Coronary artery (tissue), 2 donors: ENCODE measurements at regions not wholly inside any gene's neighbourhood (a gene's known extent, or its start where the extent isn't known, plus 50 kb on each side); places are given as distances from the start of the nearest gene placed in this dataset.

ENCODE experiments used
- DNase-seq: peaks from one replicate; pipeline ENCODE4 v3.0.0-alpha.2; 2017; ENCODE audit warnings: low spot score
- H3K27ac ChIP-seq, 2 donors: fragments of 200-600 bp; sonication (generic); one replicate each; pipeline ENCODE4 v1.5.1; 2016 to 2019
- H3K4me3 ChIP-seq: fragments of 200-600 bp; sonication (generic); 2 replicates; pipeline ENCODE4 v1.5.1; 2016; ENCODE audit warnings: mild to moderate bottlenecking, moderate library complexity
- CTCF ChIP-seq: fragments of 200-600 bp; sonication (generic); IDR thresholded peaks from one replicate; pipeline ENCODE4 v1.5.1; 2019; ENCODE audit warnings: antibody characterized with exemption

- Histone ChIP-seq H3K27ac (no peak overlapping the region), H3K4me3 (no peak overlapping the region)
- DNase-seq = no peak
- TF ChIP-seq CTCF = no peak
These were observed 84.4 kb upstream of the MRPS22 start for GRCh38 chr3:139259398-139259797.

- H3K27ac ChIP-seq = no peak overlapping the region
- TF ChIP-seq CTCF = no peak
- peak; percentile 35 for DNase-seq
- H3K4me3 ChIP-seq = no peak overlapping the region
These were observed 83.8 kb upstream of the MRPS22 start for GRCh38 chr3:139260041-139260486.

DNA sequence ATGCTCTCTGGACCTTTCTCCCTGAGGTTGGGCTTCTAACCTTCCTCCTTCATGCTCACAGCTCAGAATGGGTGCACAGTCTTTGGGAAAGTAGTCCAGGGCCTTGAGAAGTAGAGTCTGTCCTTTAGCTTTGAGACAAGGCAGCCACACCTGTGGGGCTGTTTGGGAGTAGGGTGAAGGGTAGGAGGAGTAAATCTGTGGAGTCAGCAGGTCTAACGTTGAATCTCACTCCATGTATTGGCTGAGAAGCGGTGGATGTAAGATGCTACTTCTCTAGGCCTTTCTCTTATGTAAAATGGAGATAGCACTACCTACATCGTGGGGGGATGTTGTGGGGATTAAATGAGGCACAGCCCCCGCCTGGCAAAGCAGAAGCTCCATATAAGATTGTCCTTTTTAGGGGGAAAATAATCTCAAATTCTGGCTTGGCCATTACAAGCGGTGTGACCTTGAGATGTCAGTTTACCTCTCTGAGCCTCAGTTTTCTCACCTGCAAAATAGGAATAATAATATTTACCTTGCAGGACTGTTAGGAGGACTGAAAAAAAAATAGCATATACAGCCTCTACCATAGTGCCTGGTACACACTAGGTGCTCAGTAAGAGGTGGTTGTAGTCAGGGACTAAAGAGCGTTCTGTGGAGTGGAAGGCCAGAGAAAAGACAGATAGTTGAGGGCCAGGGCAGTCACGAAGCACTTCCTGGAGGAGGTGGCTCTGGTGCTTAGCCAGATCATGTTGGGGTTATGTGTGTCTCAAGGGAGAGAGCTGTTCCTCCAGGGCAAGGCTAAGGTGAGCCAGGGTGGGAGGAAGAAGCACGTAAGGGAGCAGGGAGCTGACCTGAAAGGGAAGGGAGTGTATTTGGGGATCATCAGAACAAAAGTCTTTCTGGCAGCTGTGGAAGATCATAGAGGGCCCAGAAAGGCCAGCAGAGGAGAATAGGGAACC, 82.8 kb upstream of the MRPS22 start:
- peak; percentile 41 for DNase-seq
- H3K27ac ChIP-seq = no peak overlapping the region
- TF ChIP-seq CTCF = no peak
- no peak overlapping the region for H3K4me3 ChIP-seq

DNA sequence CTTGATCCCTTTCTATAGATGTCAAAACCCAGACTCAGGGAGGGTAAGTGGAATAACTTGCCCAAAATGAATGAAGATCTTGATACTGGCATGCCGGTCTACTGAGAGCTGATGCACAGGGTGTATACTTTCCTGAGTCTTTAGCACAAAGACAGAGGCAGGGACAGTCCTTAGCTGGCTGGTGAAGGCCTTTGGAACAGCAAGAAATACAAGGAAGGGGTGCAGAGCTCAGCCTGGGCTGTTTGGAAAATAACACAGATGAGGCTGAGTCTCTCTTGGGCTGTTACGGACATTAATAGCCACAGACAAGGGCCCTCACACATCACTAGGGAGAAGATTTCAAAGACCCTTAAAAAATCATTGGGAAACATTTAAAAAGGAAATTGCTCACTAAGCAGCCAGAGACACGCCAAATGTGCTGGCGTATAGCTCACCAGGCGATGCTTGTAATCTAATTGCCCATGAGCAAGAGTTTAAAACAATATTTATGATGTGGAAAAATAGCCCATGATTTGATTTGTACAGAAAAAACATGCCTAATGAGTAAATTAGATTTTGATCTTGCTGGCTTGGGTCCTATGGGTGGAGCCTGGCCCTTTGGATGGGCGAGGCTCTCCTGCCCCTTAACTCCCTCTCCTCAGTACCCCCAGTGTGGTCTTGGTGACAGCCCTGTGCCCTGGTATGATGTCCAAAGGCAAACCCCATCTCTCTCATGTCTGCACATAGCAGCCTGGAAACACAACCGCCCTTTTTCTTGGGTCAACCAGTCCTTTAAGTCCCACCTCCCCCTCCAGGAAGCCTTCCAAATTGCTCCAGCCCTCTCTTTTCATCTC, 81.8 kb upstream of the MRPS22 start:
- TF ChIP-seq CTCF = no peak
- Histone ChIP-seq H3K4me3 (no peak overlapping the region), H3K27ac (no peak overlapping the region)
- DNase-seq = peak; percentile 47

- H3K4me3 ChIP-seq = no peak overlapping the region
- H3K27ac ChIP-seq = no peak overlapping the region
- peak; percentile 35 for DNase-seq
- TF ChIP-seq CTCF = no peak
These were observed 80.0 kb upstream of the MRPS22 start for GRCh38 chr3:139263798-139264197.

GRCh38 chr3:139264375-139264774, 79.4 kb upstream of the MRPS22 start:
- TF ChIP-seq CTCF = no peak
- peak; percentile 28 for DNase-seq
- H3K4me3 ChIP-seq = no peak overlapping the region
- H3K27ac ChIP-seq = no peak overlapping the region
